GM18517 (cell line): ENCODE measurements at regions not wholly inside any gene's neighbourhood (a gene's known extent, or its start where the extent isn't known, plus 50 kb on each side); places are given as distances from the start of the nearest gene placed in this dataset.

Source experiments
- ATAC-seq: cut with Tn5 transposase; IDR thresholded peaks from one replicate; pipeline ENCODE4 v1.9.1; 2021; ENCODE audit warnings: mild to moderate bottlenecking, moderate library complexity; ENCODE audit not compliant: unreplicated experiment

DNA sequence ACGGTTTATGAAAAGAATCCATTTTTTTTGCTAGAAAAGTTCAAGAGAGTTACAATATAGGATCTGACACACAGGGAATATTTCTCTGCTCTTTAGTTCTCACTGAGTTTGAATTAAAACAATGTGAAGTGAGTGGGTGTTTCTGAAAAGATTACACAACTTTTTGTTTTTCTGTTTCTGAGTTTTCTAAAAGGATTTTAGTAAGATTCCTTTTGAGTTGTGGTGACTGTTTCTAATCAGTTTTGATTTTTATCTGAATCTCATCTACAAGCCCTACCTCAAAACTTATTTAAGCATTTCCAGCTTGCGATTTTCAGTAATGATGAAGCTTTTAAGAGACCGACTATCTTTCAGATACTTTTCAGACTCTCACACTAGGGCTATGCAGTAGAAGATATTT is 141.7 kb downstream of the GPAT3 start:
- ATAC-seq = no peak

DNA sequence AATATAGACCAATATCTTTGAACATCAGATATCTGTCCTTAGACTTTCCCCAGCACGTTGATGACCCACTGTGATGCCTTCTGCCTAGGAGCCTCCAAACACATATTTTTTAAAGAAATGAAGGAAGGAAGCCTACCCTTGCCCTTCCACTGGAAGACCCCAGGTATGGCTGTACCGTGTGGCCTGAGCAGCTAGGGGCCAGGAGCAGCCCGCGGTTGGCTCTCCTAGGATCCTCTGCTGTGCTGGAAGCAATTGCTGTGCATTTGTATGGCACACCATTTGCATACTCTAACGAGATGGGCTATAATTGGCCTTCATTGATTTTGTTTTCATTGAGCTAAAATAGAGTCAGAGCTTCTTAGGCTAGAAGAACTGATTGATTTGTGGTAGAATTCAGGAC is 128.8 kb downstream of the GPAT3 start:
- ATAC-seq = no peak

DNA sequence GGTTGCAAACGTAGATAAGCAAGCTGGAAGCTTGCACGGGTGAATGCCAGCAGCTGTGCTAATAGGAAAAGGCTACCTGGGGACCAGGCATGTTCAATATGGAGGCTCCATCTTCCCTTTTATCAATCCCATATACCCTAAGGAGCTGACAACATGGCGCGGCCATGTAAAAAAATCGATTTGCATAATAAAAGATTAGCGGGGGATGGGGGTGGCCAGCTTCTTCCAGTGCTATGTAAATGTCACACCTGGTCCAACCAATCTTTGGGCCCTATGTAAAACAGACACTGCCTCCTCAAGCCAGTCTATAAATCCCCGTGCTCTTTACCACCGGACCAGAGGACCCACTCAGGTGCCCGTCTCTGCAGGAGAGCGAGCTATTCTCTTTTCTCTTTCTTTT is 128.2 kb downstream of the GPAT3 start:
- ATAC-seq = no peak

DNA sequence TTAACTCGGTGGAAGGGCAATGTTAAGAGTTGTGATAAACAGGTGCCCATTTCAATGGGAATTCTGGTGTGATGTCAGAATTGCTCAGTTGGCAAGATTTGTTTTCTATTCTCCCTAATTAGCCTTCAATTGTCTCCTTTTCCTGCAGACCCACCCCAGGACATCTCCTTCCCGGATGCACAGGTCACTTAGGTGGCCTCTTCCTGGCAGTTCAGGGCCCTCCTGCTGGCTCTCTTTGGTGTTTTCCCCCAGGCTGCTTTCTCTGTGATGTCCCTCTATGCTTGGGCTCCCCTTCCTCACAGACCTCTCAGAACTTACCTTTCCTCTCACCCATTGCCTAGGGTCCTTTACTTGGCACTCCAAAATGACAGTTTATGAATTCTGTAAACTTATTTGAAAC is 126.3 kb downstream of the GPAT3 start:
- no peak for ATAC-seq

DNA sequence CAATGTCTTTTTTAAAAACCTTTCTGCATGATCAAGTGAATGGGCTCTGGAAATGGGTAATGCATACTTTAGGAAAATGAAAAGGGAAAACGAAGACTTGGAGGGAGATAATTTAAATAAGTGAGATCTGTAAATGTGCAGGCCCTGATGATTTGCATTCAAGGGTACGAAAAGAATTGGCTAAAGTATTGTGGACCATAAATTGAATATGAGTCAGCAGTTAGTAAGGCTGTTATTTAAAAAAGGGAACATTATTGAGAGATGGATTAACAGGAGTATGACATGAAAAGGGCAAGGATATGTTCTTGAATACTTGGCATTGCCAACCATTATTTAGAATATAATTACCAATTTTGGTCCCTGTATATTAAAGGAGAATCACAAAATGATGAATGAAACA is 125.5 kb downstream of the GPAT3 start:
- no peak for ATAC-seq

DNA sequence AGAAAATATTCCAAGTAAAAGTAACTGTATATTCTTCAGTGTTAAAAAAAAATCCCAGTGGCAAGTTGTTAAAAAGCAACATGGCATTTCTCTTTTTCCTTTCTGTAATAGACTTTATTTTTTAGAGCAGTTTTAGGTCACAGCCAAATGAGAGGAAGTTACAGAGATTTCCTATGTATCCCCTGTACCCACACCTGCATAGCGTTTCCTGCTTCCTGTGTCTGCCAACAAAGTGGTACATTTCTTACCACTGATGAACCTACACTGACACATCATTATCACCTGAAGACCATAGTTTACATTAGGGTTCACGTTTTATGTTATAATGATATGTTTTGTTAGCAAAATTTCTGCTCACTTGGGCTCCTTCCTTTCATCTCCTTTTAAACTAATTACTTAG is 124.7 kb downstream of the GPAT3 start:
- ATAC-seq = no peak

DNA sequence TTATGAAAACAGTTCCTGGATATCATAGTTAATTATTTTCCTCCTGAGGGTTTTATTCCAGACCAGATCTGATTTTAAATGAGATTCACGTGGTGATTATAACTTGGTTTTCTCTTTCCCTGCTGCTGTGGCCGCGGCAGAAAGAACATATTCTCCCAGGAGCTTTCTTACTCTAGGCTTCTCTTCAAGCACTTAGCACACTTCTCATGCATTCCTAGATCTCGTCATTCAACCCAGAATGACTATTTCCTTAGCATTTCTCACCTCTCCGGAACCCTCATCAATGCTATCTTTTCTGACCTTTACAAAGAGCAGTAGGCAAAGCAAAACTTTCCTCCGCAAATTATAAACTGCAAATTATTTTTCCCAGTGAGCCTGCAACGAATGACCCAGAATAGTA is 122.9 kb downstream of the GPAT3 start:
- ATAC-seq = no peak

DNA sequence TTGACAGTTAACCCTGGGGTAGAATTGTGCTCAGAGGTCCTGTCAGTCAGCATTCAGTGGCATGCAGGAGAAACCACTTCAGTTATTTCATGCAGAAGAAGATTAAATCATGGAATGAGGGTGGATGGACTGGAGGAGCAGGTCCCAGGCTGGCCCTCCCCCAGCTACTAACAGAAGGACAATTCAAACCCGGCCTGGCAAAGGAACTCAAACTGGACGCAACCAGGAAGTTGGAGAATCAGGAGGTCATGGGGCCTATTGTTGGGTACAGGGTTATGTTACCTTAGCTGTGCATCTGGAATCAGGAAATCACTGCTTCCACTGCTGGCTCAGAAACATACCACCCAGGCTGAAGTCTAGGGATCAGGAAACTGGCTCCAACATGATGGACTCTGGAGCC is 121.4 kb downstream of the GPAT3 start:
- no peak for ATAC-seq
